Pancreas (tissue), 10 donors: ENCODE measurements at regions not wholly inside any gene's neighbourhood (a gene's known extent, or its start where the extent isn't known, plus 50 kb on each side); places are given as distances from the start of the nearest gene placed in this dataset.

Experiments used
- ATAC-seq, 4 donors: fragments of 200-7000 bp; cut with Tn5 transposase; one replicate each; pipeline versions ENCODE4 v1.8.0 to v1.9.1; 2020; ENCODE audit warnings: mild to moderate bottlenecking in 4 of 4, moderate library complexity in 4 of 4
- DNase-seq, 6 donors: peaks; one replicate each; pipeline ENCODE4 v3.0.0-alpha.2; 2020
- FAIRE-seq: peaks from 2 replicates; lab custom pipeline; 2012; peaks lifted over from hg19 to GRCh38; lab: Jason Lieb, UNC
- H3K27ac ChIP-seq, 4 donors: fragments of 200-600 bp; sonication (generic); 1 replicate in 3 of 4; 2 replicates in 1 of 4; pipeline versions ENCODE4 v1.5.0 to v1.8.0; 2020
- H3K27me3 ChIP-seq, 4 donors: fragments of 200-600 bp; one replicate each; pipeline ENCODE4 v1.8.0; 2021
- H3K36me3 ChIP-seq, 3 donors: fragments of 200-600 bp; sonication (generic) in 1 of 3; one replicate each; pipeline versions ENCODE4 v1.5.0 to v1.8.0; 2020 to 2021
- H3K4me1 ChIP-seq, 3 donors: fragments of 200-600 bp; one replicate each; pipeline ENCODE4 v1.8.0; 2021
- H3K4me3 ChIP-seq, 4 donors: fragments of 200-600 bp; sonication (generic) in 2 of 4; one replicate each; pipeline versions ENCODE4 v1.5.0 to v1.8.0; 2020 to 2021
- H3K9me3 ChIP-seq, 4 donors: fragments of 200-600 bp; one replicate each; pipeline ENCODE4 v1.8.0; 2021
- CTCF ChIP-seq, 4 donors: fragments of 200-600 bp; sonication (generic) in 3 of 4; IDR thresholded peaks; one replicate each; pipeline versions ENCODE4 v1.5.0 to v1.8.0; 2021; ENCODE audit warnings: antibody characterized with exemption in 4 of 4
- WGBS, 2 donors: extraction: QIAGEN DNeasy Blood & Tissue Kit; methylation state at CpG; one replicate each; pipeline ENCODE4 v1.1.7; 2013; 5-methylcytosine and 5-hydroxymethylcytosine counted together
- intact Hi-C, 3 donors: fragments of 100-400 bp; cut with DNase I; formaldehyde crosslinking; loops; one replicate each; pipeline versions ENCODE4 v1.11.1 to v1.14.2; 2022
- donor health status: healthy with polysubstance abuse.
- donor health status: DM: no; HTN: no; CAD: no; lungs with moderate emphysema.
- donor health status: DM: no; HTN: no; CAD: no.
- donor health status: control.
- donor health status: control.
- donor health status: Bipolar disorder and iron deficiency.
- donor health status: DM: yes; HTN: yes; CAD: no.
- donor health status: DM: no; HTN: no; CAD: no.
- donor health status: DM: no; HTN: no; CAD: no.
- donor health status: DM: yes; HTN: yes; CAD: no.

GRCh38 chr4:104938624-104939023 is 208.1 kb upstream of the TET2 start:
- FAIRE-seq (no peak), ATAC-seq (no peak), DNase-seq (no peak)
- H3K9me3 ChIP-seq: no peaks in the 10 kb centered on the region
- H3K27me3 ChIP-seq: no peaks in the 10 kb centered on the region
- no peaks in the 10 kb centered on the region for H3K36me3 ChIP-seq
- intact Hi-C loops: no loop called here
- TF ChIP-seq CTCF (IDR thresholded peaks at IDR 0.05): no peak
- no peaks in the 10 kb centered on the region for H3K4me1 ChIP-seq
- no peak overlapping the region for H3K27ac ChIP-seq
- no peak overlapping the region for H3K4me3 ChIP-seq
- WGBS, 2 donors: 81 to 84% methylated on average over 1 of the region's 1 CpG

- DNase-seq: no peak
- FAIRE-seq: no peak
Observed at GRCh38 chr4:104940927-104941326, 205.7 kb upstream of the TET2 start.

GRCh38 chr4:104941661-104942062 is 205.0 kb upstream of the TET2 start:
- Histone ChIP-seq H3K27me3 (no peaks in the 10 kb centered on the region), H3K27ac (no peak overlapping the region), H3K36me3 (no peaks in the 10 kb centered on the region), H3K4me3 (no peak overlapping the region), H3K4me1 (no peaks in the 10 kb centered on the region), H3K9me3 (no peaks in the 10 kb centered on the region)
- FAIRE-seq (no peak), DNase-seq (no peak), ATAC-seq (no peak)
- TF ChIP-seq CTCF (IDR thresholded peaks at IDR 0.05): no peak
- 3 to 6% methylated on average over 1 of the region's 1 CpG for WGBS, 2 donors
- intact Hi-C loops: no loop called here

More at GRCh38 chr4:104940927-104941326, 205.7 kb upstream of the TET2 start:
- Histone ChIP-seq H3K27ac (no peak overlapping the region), H3K9me3 (no peaks in the 10 kb centered on the region), H3K4me1 (no peaks in the 10 kb centered on the region), H3K4me3 (no peak overlapping the region), H3K36me3 (no peaks in the 10 kb centered on the region), H3K27me3 (no peaks in the 10 kb centered on the region)
- 78 to 88% methylated on average over 2 of the region's 2 CpGs for WGBS, 2 donors
- no peak for TF ChIP-seq CTCF (IDR thresholded peaks at IDR 0.05)
- intact Hi-C loops: no loop called here
- ATAC-seq: no peak

GRCh38 chr4:104942990-104943743 is 203.5 kb upstream of the TET2 start:
- no peak for TF ChIP-seq CTCF (IDR thresholded peaks at IDR 0.05)
- intact Hi-C loops: no loop called here
- Histone ChIP-seq H3K27ac (no peak overlapping the region), H3K4me1 (no peaks in the 10 kb centered on the region), H3K36me3 (no peaks in the 10 kb centered on the region), H3K9me3 (no peaks in the 10 kb centered on the region), H3K27me3 (no peaks in the 10 kb centered on the region), H3K4me3 (no peak overlapping the region)
- 66 to 77% methylated on average over 6 of the region's 6 CpGs for WGBS, 2 donors
- no peak for DNase-seq
- no peak for FAIRE-seq
- ATAC-seq: no peak

GRCh38 chr4:104944596-104944995 is 202.1 kb upstream of the TET2 start:
- no peak for FAIRE-seq
- intact Hi-C loops: no loop called here
- no peak overlapping the region for H3K27ac ChIP-seq

More at GRCh38 chr4:104944596-104944995, 202.1 kb upstream of the TET2 start:
- no peaks in the 10 kb centered on the region for H3K4me1 ChIP-seq
- no peak overlapping the region for H3K4me3 ChIP-seq
- TF ChIP-seq CTCF (IDR thresholded peaks at IDR 0.05): no peak
- no peak for ATAC-seq
- no peak for DNase-seq
- H3K36me3 ChIP-seq: no peaks in the 10 kb centered on the region
- no peaks in the 10 kb centered on the region for H3K27me3 ChIP-seq
- no peaks in the 10 kb centered on the region for H3K9me3 ChIP-seq
